ENCODE measurements at regions not wholly inside any gene's neighbourhood (a gene's known extent, or its start where the extent isn't known, plus 50 kb on each side); places are given as distances from the start of the nearest gene placed in this dataset.

- DNase-seq (ENCODE audit: low spot score): no peak
Measured at GRCh38 chr21:26739189-26739588, 106.0 kb downstream of the ADAMTS1 start.

GRCh38 chr21:26736449-26736848, 108.8 kb downstream of the ADAMTS1 start:
- no peak for DNase-seq (ENCODE audit: low spot score)

- no peak for DNase-seq (ENCODE audit: low spot score)
Measured at GRCh38 chr21:26732432-26733221, 112.6 kb downstream of the ADAMTS1 start.

DNA sequence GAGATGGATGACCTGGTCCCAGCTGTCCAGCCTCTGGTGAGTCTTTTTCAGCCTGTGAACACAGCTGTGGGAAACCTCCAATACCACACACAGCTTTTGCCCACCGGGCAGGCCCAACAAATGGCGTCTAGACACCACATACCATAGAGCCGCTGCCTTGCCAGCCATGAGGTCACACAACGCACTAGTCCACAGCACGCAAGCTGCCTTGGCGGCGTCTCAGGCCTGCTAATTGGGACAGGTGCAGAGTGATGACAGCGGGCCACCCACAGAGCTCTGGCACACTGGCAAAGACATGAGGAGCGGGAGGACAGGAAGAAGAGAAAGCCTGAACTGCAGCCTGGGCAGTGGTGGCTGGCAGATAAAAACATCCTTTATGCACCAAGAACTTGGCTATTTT, 125.5 kb downstream of the ADAMTS1 start:
- DNase-seq (ENCODE audit: low spot score): peak; percentile 82

- no peak for DNase-seq (ENCODE audit: low spot score)
Measured at GRCh38 chr21:26717146-26717739, 128.0 kb downstream of the ADAMTS1 start.

DNA sequence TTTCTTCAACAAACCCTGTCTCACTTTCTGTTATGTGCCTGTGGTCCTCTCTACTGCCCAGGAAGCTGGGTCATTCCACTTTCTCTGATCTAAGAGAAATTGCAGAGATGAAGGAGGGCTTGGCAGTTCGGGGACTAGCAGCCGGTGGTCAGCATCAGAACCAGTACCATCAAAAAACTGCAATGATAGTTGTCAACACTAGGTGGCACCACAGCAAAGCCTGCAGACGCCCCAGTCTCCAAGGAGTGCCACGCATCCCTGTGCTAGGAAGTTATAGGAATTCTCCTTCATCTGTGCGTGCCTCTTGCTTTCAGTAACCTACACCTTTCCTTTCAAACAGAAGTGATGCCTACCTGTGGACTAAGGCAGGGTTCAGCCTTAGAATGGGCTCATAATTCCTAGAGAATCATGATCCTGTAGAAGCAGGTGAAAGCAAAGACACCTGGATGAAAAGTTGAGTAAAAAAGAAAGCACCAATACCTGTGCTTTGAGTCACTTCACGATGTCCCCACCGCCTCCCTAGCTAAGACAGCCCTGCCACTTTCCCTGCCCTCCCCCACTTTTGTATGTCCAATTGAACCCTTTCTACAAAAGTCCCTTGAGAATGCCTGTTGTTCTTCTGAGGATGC, 129.2 kb downstream of the ADAMTS1 start:
- no peak for DNase-seq (ENCODE audit: low spot score)

- DNase-seq (ENCODE audit: low spot score): no peak
Measured at GRCh38 chr21:26715116-26715515, 130.1 kb downstream of the ADAMTS1 start.

DNA sequence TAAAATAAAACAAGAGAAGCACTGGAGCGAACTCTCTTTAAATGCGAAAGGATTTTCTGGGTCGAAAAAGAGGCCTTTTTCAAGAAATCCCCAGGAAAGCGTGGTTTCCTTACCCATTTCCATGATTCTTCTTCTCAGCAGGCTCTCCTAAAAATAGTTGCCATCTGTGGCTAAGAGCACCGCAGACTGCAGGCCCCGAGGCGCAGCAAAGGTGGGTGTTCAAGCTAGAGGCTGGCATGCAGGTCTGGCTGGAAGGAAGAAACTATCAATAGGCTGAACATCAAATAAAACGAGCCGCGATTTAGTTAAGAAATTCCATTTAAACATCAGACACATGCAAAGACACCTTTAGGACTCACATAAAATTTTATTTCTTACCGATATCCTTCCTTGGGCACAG, 135.1 kb downstream of the ADAMTS1 start:
- no peak for DNase-seq (ENCODE audit: low spot score)

DNA sequence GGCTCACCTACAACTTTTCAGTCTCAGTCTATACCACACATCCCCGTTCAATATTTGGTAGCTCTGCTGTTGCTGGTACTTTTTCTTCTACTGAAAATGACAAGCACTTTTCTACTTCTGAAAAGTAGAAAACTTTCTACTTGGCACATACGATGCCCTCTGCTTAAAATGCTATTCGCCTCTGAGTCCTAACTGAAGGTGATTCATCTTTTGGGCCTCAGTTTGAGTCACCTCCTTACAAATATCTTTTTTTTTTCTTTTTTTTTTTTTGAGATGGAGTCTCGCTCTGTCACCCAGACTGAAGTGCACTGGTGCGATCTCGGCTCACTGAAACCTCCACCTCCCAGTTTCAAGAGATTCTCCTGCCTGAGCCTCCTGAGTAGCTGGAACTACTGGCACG, 136.0 kb upstream of the CYYR1 start:
- DNase-seq (ENCODE audit: low spot score): no peak

- no peak for DNase-seq (ENCODE audit: low spot score)
Measured at GRCh38 chr21:26708223-26708800, 135.2 kb upstream of the CYYR1 start.

- no peak for DNase-seq (ENCODE audit: low spot score)
Measured at GRCh38 chr21:26707246-26707645, 134.2 kb upstream of the CYYR1 start.

GRCh38 chr21:26698416-26698815, 125.3 kb upstream of the CYYR1 start:
- DNase-seq (ENCODE audit: low spot score): no peak

- DNase-seq (ENCODE audit: low spot score): no peak
Measured at GRCh38 chr21:26691416-26691815, 118.3 kb upstream of the CYYR1 start.

DNA sequence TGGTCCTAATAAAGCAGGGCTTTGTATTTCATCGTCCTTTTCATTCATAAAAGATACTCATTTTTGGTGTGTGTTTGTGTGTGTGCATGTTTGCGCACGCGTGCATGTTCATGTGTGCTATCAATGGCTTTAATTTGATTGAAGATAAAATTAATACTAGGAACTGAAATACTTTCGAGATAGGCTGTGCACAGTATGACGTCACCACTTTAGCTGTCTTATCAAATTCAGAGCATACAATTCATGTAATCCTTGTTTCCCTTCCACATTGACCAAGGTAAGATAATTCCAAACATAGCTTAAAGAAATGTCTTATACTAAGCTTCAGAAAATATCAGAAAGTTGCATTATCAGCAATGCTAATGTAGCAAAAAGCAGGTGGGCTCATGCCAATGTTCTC, 113.6 kb upstream of the CYYR1 start:
- DNase-seq (ENCODE audit: low spot score): no peak

- no peak for DNase-seq (ENCODE audit: low spot score)
Measured at GRCh38 chr21:26686278-26686677, 113.2 kb upstream of the CYYR1 start.

GRCh38 chr21:26684889-26685288, 111.8 kb upstream of the CYYR1 start:
- DNase-seq (ENCODE audit: low spot score): no peak

GRCh38 chr21:26683996-26684395, 110.9 kb upstream of the CYYR1 start:
- no peak for DNase-seq (ENCODE audit: low spot score)

DNA sequence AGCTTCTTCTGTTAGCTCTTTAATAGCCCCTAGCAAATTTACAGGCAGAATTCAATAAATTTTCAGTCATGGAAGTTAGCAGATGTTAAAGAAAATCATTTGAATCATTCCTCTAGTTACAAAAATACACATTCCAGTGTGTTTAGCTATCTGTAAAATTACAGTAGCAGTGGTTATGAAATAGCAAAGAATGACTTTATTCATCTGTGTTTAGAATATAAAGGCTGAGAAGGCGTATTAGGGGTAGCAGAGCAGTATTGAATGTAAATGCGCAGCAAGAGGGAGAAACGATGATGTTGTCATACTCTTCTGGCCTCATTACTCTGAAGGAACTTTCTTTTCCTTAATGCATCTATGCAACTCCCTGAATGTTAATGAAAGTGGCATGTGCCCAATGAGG, 106.2 kb upstream of the CYYR1 start:
- DNase-seq (ENCODE audit: low spot score): no peak

DNA sequence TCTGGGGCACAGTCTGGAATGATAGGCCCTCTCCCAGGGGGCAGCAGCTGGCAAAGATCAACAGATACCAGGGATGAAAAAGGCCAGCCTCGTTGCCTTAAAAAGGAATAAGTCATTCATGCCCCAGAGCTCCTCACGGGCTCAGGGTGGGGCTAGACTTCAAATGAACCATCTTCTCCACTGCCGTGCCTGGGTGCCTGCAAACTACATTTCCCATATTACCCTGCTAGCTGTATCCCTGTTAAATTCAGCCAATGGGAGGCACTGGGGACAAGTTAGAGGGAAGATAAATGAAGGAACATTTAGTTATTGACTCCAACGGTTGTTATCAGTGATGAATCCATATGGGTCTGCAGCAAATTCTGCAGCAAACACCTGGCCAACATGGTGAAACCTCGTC, 101.2 kb upstream of the CYYR1 start:
- DNase-seq (ENCODE audit: low spot score): no peak

GRCh38 chr21:26669215-26669764, 96.2 kb upstream of the CYYR1 start:
- DNase-seq (ENCODE audit: low spot score): no peak

DNA sequence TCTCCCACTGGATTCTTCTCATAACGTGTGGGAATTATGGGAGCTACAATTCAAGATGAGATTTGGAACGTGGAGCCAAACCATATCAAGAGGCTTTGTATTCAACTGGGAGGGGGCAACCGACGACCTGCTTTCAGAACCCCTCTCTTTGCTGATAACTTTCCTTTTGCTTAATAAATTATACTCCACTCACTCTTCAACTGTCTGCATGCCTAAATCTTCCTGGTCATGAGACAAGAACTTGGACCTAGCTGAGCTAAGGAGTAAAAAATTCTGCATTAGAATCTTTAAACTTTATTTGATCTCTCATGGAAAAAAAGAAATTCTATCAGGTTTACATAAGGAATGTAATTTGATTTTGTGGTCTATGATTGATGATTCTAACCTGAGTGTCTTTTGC, 86.7 kb upstream of the CYYR1 start:
- DNase-seq (ENCODE audit: low spot score): no peak

DNA sequence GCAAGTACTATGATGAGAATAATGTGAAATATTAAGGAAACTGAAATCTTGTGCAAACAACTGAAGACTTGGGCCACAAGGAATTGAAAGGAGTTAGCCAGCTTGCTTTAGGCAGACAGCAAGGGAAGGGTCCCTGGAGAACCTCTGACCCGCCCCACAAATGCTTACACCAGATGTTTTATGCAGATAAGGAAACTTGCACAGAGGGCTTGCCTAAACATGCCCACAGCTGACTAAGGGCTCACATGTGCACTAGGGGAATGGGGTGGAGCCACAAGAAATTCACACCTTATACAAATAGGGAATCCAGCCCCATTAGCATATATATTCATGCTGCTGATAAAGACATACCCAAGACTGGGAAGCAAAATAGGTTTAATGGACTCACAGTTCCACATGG, 86.1 kb upstream of the CYYR1 start:
- DNase-seq (ENCODE audit: low spot score): no peak

DNA sequence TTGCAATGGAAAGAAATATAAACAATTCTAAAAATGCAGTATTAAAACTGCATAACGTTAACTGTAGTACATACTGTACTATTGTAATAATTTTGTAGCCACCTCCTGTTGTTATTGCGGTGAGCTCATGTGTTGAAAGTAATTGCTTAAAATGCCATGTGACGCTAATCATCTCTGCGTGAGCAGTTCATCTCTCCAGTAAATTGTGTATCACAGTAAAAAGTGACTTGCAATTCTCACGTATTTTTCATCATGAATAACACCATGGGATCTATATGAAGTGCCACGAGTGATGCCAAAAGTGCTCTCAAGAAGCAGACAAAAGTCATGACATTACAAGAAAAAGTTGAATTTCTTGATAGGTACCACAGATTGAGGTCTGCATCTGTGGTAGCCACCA, 82.4 kb upstream of the CYYR1 start:
- DNase-seq (ENCODE audit: low spot score): no peak

All from left forelimb (tissue), 1 donor.